Transverse colon (tissue), 4 donors: ENCODE measurements at regions not wholly inside any gene's neighbourhood (a gene's known extent, or its start where the extent isn't known, plus 50 kb on each side); places are given as distances from the start of the nearest gene placed in this dataset.

ENCODE experiments used
- DNase-seq: peaks from one replicate; pipeline ENCODE4 v3.0.0-alpha.2; 2019
- H3K27ac ChIP-seq, 4 donors: fragments of 200-600 bp; sonication (generic); 2 replicates each; pipeline ENCODE4 v1.5.1; 2016 to 2018; ENCODE audit warnings: inconsistent platforms in 4 of 4
- H3K27me3 ChIP-seq: fragments of 200-600 bp; sonication (generic); 2 replicates; pipeline ENCODE4 v1.5.1; 2017; ENCODE audit warnings: inconsistent platforms
- H3K36me3 ChIP-seq, 4 donors: fragments of 200-600 bp; sonication (generic); 2 replicates each; pipeline ENCODE4 v1.5.1; 2017 to 2019; ENCODE audit warnings: inconsistent platforms in 4 of 4
- H3K4me1 ChIP-seq, 4 donors: fragments of 200-600 bp; sonication (generic); 2 replicates each; pipeline ENCODE4 v1.5.1; 2017 to 2020; ENCODE audit warnings: inconsistent platforms in 4 of 4
- H3K4me3 ChIP-seq, 4 donors: fragments of 200-600 bp; sonication (generic); 1 replicate in 1 of 4; 2 replicates in 3 of 4; pipeline versions ENCODE4 v1.5.1 to v1.6.1; 2017 to 2019; ENCODE audit warnings: inconsistent platforms in 4 of 4
- H3K9me3 ChIP-seq, 2 donors: fragments of 200-600 bp; sonication (generic); 2 replicates each; pipeline ENCODE4 v1.5.1; 2017 to 2019; ENCODE audit warnings: inconsistent platforms in 2 of 2
- CTCF ChIP-seq, 5 experiments: fragments of 200-600 bp in 3 of 5; fragments of 450-650 bp in 2 of 5; sonication (generic) in 3 of 5; IDR thresholded peaks; 1 replicate in 2 of 5; 2 replicates in 3 of 5; pipeline ENCODE4 v1.5.1; 2016 to 2017; ENCODE audit warnings: antibody characterized with exemption in 5 of 5, inconsistent platforms in 3 of 5, mild to moderate bottlenecking in 2 of 5, moderate library complexity in 1 of 5
- EP300 ChIP-seq: sonication (generic); formaldehyde crosslinking; IDR thresholded peaks from one replicate; pipeline ENCODE4 v1.6.1; 2017; ENCODE audit warnings: antibody characterized with exemption, low read depth
- POLR2A ChIP-seq: fragments of 450-650 bp; IDR thresholded peaks from one replicate; pipeline ENCODE4 v1.6.1; 2016; ENCODE audit warnings: antibody characterized with exemption, mild to moderate bottlenecking, moderate library complexity
- POLR2AphosphoS5 ChIP-seq, 3 donors: sonication (generic); formaldehyde crosslinking; IDR thresholded peaks; one replicate each; pipeline ENCODE4 v1.6.1; 2016; ENCODE audit warnings: antibody characterized with exemption in 3 of 3
- WGBS, 2 donors: methylation state at CpG; one replicate each; pipeline ENCODE4 v1.1.5; 2018; ENCODE audit warnings: low coverage in 1 of 2; 5-methylcytosine and 5-hydroxymethylcytosine counted together
- in situ Hi-C, 4 donors: fragments of 200-750 bp; cut with MboI; loops; one replicate each; pipeline versions ENCODE4 v1.15.0 to v1.15.1; 2017; ENCODE audit warnings: low sequenced_read_pairs in 3 of 4, low pct_ligation_motif_present in 1 of 4, low pct_unique_long_range_greater_than_20kb in 1 of 4
- intact Hi-C: fragments of 100-400 bp; cut with DNase I; formaldehyde crosslinking; loops from one replicate; pipeline ENCODE4 v1.15.1; 2023; ENCODE audit warnings: low total_unique reads

- no peak overlapping the region for H3K4me3 ChIP-seq
- H3K36me3 ChIP-seq = no peaks in the 10 kb centered on the region
- no peak for DNase-seq
- intact Hi-C loops (no loop called here), in situ Hi-C loops (no loop called here)
- TF ChIP-seq POLR2A (no peak), CTCF (IDR thresholded peaks at IDR 0.05) (no peak), POLR2AphosphoS5 (IDR thresholded peaks at IDR 0.05) (no peak), EP300 (no peak)
- H3K27me3 ChIP-seq = no peaks in the 10 kb centered on the region
- 95% methylated on average over 17 of the region's 31 CpGs; no CpG with 5 or more reads in 1 of the 2 donors for WGBS, 2 donors
- H3K27ac ChIP-seq = no peak overlapping the region
- H3K4me1 ChIP-seq = no peaks in the 10 kb centered on the region
- no peaks in the 10 kb centered on the region for H3K9me3 ChIP-seq
These were observed 90.8 kb upstream of the NRG3 start for GRCh38 chr10:81784111-81784597.

GRCh38 chr10:81792729-81793128, 82.3 kb upstream of the NRG3 start:
- intact Hi-C loops (no loop called here), in situ Hi-C loops (no loop called here)
- 87% methylated on average over 2 of the region's 2 CpGs; no CpG with 5 or more reads in 1 of the 2 donors for WGBS, 2 donors
- Histone ChIP-seq H3K9me3 (no peaks in the 10 kb centered on the region), H3K36me3 (no peaks in the 10 kb centered on the region), H3K27me3 (no peaks in the 10 kb centered on the region), H3K27ac (no peak overlapping the region), H3K4me1 (no peaks in the 10 kb centered on the region), H3K4me3 (no peak overlapping the region)
- TF ChIP-seq EP300 = no peak
- no peak for TF ChIP-seq POLR2AphosphoS5 (IDR thresholded peaks at IDR 0.05)
- TF ChIP-seq POLR2A = no peak
- no peak for TF ChIP-seq CTCF (IDR thresholded peaks at IDR 0.05)
- DNase-seq = no peak

- H3K9me3 ChIP-seq = peaks cover 0 to 9% of the 10 kb centered on the region in 2 donors
- DNase-seq = no peak
- TF ChIP-seq CTCF (IDR thresholded peaks at IDR 0.05) = no peak
- no peak for TF ChIP-seq POLR2AphosphoS5 (IDR thresholded peaks at IDR 0.05)
- no peak for TF ChIP-seq POLR2A
- no peak for TF ChIP-seq EP300
- in situ Hi-C loops (no loop called here), intact Hi-C loops (no loop called here)
- H3K36me3 ChIP-seq = no peaks in the 10 kb centered on the region
- 0 to 42% methylated on average over 1 to 3 of the region's 3 CpGs for WGBS, 2 donors
- H3K4me1 ChIP-seq = no peaks in the 10 kb centered on the region
- H3K27me3 ChIP-seq = no peaks in the 10 kb centered on the region
- H3K4me3 ChIP-seq = no peak overlapping the region
- no peak overlapping the region for H3K27ac ChIP-seq
These were observed 68.2 kb upstream of the NRG3 start for GRCh38 chr10:81806842-81807241.

GRCh38 chr10:81814842-81815241, 60.2 kb upstream of the NRG3 start:
- WGBS, 2 donors = 57 to 74% methylated on average over 1 to 2 of the region's 2 CpGs
- Histone ChIP-seq H3K4me1 (no peaks in the 10 kb centered on the region), H3K27me3 (no peaks in the 10 kb centered on the region), H3K36me3 (no peaks in the 10 kb centered on the region), H3K4me3 (no peak overlapping the region), H3K27ac (no peak overlapping the region), H3K9me3 (peaks cover 2 to 4% of the 10 kb centered on the region in 2 donors)
- in situ Hi-C loops = no loop called here
- DNase-seq = no peak
- no peak for TF ChIP-seq CTCF (IDR thresholded peaks at IDR 0.05)
- TF ChIP-seq EP300 = no peak
- no peak for TF ChIP-seq POLR2A
- no peak for TF ChIP-seq POLR2AphosphoS5 (IDR thresholded peaks at IDR 0.05)
- intact Hi-C loops = no loop called here
